OCI-LY3 (cell line): ENCODE measurements at regions not wholly inside any gene's neighbourhood (a gene's known extent, or its start where the extent isn't known, plus 50 kb on each side); places are given as distances from the start of the nearest gene placed in this dataset.
A peak's percentile ranks its signal among the peaks of the same experiment; 100 is the strongest.

ENCODE experiments used
- H2AFZ ChIP-seq: fragments of 200-600, 300-600 bp; shearing (Covaris generic); 2 replicates; pipeline ENCODE4 v1.6.0; 2014; ENCODE audit warnings: antibody characterized with exemption, low read depth, low read length
- H3K27ac ChIP-seq: fragments of 200-600, 300-600 bp; sonication (generic); 2 replicates; pipeline ENCODE4 v1.5.1; 2014; ENCODE audit warnings: mild to moderate bottlenecking, low read length, moderate library complexity, mixed read lengths
- H3K27me3 ChIP-seq: fragments of 200-600, 300-600 bp; sonication (generic); 2 replicates; pipeline ENCODE4 v1.6.1; 2014; ENCODE audit warnings: low read depth, low read length, mixed read lengths
- H3K36me3 ChIP-seq: fragments of 200-600, 300-600 bp; sonication (generic); replicated peaks from 2 replicates; pipeline ENCODE3; 2014; ENCODE audit warnings: low read depth, low read length, mixed read lengths
- H3K4me1 ChIP-seq: fragments of 300-600, 200-600 bp; sonication (generic); 2 replicates; pipeline ENCODE4 v1.6.1; 2014; ENCODE audit warnings: low read length, mixed read lengths
- H3K4me2 ChIP-seq: fragments of 200-600, 300-600 bp; sonication (generic); 2 replicates; pipeline ENCODE4 v1.6.1; 2014; ENCODE audit warnings: low read length, mixed read lengths
- H3K4me3 ChIP-seq: fragments of 300-600, 200-600 bp; sonication (generic); 2 replicates; pipeline ENCODE4 v1.5.1; 2014; ENCODE audit warnings: antibody characterized with exemption, mild to moderate bottlenecking, low read length, moderate library complexity
- H3K79me2 ChIP-seq: fragments of 300-600, 200-600 bp; shearing (Covaris generic); 2 replicates; pipeline ENCODE4 v1.6.1; 2014; ENCODE audit warnings: mild to moderate bottlenecking, low read length, mixed read lengths
- H3K9ac ChIP-seq: fragments of 300-600, 200-600 bp; shearing (Covaris generic); 2 replicates; pipeline ENCODE4 v1.6.0; 2014; ENCODE audit warnings: mild to moderate bottlenecking, low read length, moderate library complexity
- H3K9me3 ChIP-seq: fragments of 200-600, 300-600 bp; shearing (Covaris generic); 2 replicates; pipeline ENCODE4 v1.6.1; 2014; ENCODE audit warnings: low read length, mixed read lengths; ENCODE audit not compliant: insufficient read depth
- H4K20me1 ChIP-seq: fragments of 200-600, 300-600 bp; sonication (generic); 2 replicates; pipeline ENCODE4 v1.6.1; 2016; ENCODE audit warnings: low read length, mixed read lengths; ENCODE audit not compliant: insufficient read depth
- EZH2phosphoT487 ChIP-seq: fragments of 200-600 bp; shearing (Covaris generic); IDR thresholded peaks from 2 replicates; pipeline ENCODE4 v1.6.1; 2018; ENCODE audit warnings: antibody characterized with exemption, mixed run types, low read depth
- TF ChIP-seq, protein P1 (sequence below): fragments of 200-600, 300-600 bp; sonication (generic); IDR thresholded peaks from 2 replicates; pipeline ENCODE4 v1.5.1; 2014; ENCODE audit warnings: antibody characterized with exemption, low read length, low read depth

GRCh38 chr2:51807229-51807628 lies 775.3 kb upstream of the NRXN1 start:
- no peak for TF ChIP-seq EZH2phosphoT487
- no peaks in the 10 kb centered on the region for H3K27me3 ChIP-seq

DNA sequence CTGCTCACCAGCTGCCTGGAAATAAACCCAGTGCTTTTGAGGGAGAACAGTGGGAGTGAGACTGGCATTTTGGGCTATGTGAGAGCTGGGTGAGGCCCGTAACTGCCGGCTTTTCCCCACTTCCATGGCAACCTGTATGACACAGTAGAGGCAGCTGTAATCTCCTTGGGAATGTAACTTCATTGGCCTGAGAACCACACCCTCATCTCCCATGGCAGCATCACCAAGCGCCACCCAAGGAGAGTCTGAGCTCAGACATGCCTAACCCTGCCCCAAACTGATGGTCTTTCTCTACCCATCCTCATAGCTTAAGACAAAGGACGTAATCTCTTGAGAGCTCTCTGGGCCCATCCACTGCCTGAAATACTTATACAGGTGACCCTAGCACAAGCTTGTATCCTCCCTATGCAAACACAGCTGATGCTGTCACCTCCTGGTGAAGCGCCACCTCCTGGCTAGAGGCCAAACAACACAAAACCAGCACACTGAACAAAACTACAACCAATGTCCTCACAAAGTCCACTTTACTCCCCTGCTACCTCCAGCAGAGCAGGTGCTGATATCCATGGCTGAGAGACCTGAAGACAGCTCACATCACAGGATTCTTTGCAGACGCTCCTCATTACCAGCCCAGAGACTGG lies 763.4 kb upstream of the NRXN1 start:
- H4K20me1 ChIP-seq = no peaks in the 10 kb centered on the region
- no peak overlapping the region for H3K9ac ChIP-seq
- no peaks in the 10 kb centered on the region for H3K27me3 ChIP-seq
- H3K4me3 ChIP-seq = no peak overlapping the region
- H3K27ac ChIP-seq = no peak overlapping the region
- no peaks in the 10 kb centered on the region for H3K4me1 ChIP-seq
- TF ChIP-seq EZH2phosphoT487 = no peak
- TF ChIP-seq, protein P1, sequence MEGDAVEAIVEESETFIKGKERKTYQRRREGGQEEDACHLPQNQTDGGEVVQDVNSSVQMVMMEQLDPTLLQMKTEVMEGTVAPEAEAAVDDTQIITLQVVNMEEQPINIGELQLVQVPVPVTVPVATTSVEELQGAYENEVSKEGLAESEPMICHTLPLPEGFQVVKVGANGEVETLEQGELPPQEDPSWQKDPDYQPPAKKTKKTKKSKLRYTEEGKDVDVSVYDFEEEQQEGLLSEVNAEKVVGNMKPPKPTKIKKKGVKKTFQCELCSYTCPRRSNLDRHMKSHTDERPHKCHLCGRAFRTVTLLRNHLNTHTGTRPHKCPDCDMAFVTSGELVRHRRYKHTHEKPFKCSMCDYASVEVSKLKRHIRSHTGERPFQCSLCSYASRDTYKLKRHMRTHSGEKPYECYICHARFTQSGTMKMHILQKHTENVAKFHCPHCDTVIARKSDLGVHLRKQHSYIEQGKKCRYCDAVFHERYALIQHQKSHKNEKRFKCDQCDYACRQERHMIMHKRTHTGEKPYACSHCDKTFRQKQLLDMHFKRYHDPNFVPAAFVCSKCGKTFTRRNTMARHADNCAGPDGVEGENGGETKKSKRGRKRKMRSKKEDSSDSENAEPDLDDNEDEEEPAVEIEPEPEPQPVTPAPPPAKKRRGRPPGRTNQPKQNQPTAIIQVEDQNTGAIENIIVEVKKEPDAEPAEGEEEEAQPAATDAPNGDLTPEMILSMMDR = peak; percentile 51
- H3K9me3 ChIP-seq = no peaks in the 10 kb centered on the region
- H2AFZ ChIP-seq = no peak overlapping the region
- no peak overlapping the region for H3K4me2 ChIP-seq
- H3K36me3 ChIP-seq = no peaks in the 10 kb centered on the region
- no peaks in the 10 kb centered on the region for H3K79me2 ChIP-seq

More at GRCh38 chr2:51807229-51807628, 775.3 kb upstream of the NRXN1 start:
- Histone ChIP-seq H3K9me3 (no peaks in the 10 kb centered on the region), H3K4me3 (no peak overlapping the region), H3K36me3 (no peaks in the 10 kb centered on the region), H3K79me2 (no peaks in the 10 kb centered on the region), H3K4me2 (no peak overlapping the region), H2AFZ (no peak overlapping the region), H3K27ac (no peak overlapping the region), H3K4me1 (no peaks in the 10 kb centered on the region), H4K20me1 (no peaks in the 10 kb centered on the region), H3K9ac (no peak overlapping the region)

- H3K36me3 ChIP-seq = no peaks in the 10 kb centered on the region
- H3K79me2 ChIP-seq = no peaks in the 10 kb centered on the region
- H4K20me1 ChIP-seq = no peaks in the 10 kb centered on the region
- no peak overlapping the region for H3K27ac ChIP-seq
- no peak overlapping the region for H2AFZ ChIP-seq
- no peaks in the 10 kb centered on the region for H3K4me1 ChIP-seq
- no peak overlapping the region for H3K9ac ChIP-seq
- no peak for TF ChIP-seq EZH2phosphoT487
- TF ChIP-seq, protein P1 = no peak
- H3K4me2 ChIP-seq = no peak overlapping the region
- H3K27me3 ChIP-seq = no peaks in the 10 kb centered on the region
- H3K4me3 ChIP-seq = no peak overlapping the region
- no peaks in the 10 kb centered on the region for H3K9me3 ChIP-seq
These were observed 759.6 kb upstream of the NRXN1 start for GRCh38 chr2:51791496-51791895.

- no peaks in the 10 kb centered on the region for H4K20me1 ChIP-seq
- H3K9ac ChIP-seq = no peak overlapping the region
- no peaks in the 10 kb centered on the region for H3K4me1 ChIP-seq
- H3K4me3 ChIP-seq = no peak overlapping the region
- TF ChIP-seq, protein P1 = no peak
- no peak for TF ChIP-seq EZH2phosphoT487
- no peaks in the 10 kb centered on the region for H3K27me3 ChIP-seq
- no peaks in the 10 kb centered on the region for H3K9me3 ChIP-seq
- no peaks in the 10 kb centered on the region for H3K79me2 ChIP-seq
- no peaks in the 10 kb centered on the region for H3K36me3 ChIP-seq
- no peak overlapping the region for H3K4me2 ChIP-seq
- H2AFZ ChIP-seq = no peak overlapping the region
- no peak overlapping the region for H3K27ac ChIP-seq
These were observed 758.9 kb upstream of the NRXN1 start for GRCh38 chr2:51790854-51791253.
